ENCODE measurements at regions not wholly inside any gene's neighbourhood (a gene's known extent, or its start where the extent isn't known, plus 50 kb on each side); places are given as distances from the start of the nearest gene placed in this dataset.

DNA sequence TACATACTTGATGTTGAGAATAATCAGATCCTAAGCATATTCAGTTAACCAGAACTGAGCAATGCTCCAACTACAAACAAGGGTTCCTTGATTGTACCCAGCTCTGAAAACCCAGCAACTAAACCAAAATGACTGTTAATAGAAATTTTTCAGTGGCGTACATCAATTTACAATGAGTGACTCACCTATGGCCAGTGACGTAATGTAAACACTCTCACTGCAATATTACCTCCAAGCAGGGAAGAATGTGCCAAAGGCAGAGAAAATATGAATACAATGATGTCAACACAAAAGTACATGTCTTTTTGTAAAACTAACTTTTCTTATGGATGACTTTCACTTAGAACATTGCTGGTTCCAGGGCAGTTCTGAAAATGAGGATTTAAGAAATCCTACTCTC, 611.3 kb downstream of the EDEM1 start:
- Histone ChIP-seq H3K9me3 (ENCODE audit: control insufficient read depth, insufficient read depth, low read length) (peaks cover 1% of the 10 kb centered on the region), H3K27ac (ENCODE audit: low read depth, low read length) (no peak overlapping the region), H3K36me3 (ENCODE audit: control insufficient read depth, insufficient read depth, low read length) (no peaks in the 10 kb centered on the region), H3K4me3 (ENCODE audit: low read depth, low read length) (no peak overlapping the region), H3K27me3 (ENCODE audit: control insufficient read depth, insufficient read depth, low read length) (no peaks in the 10 kb centered on the region), H3K9ac (ENCODE audit: low read depth, low read length) (no peak overlapping the region), H3K4me1 (ENCODE audit: control insufficient read depth, insufficient read depth, low read length) (no peaks in the 10 kb centered on the region)

DNA sequence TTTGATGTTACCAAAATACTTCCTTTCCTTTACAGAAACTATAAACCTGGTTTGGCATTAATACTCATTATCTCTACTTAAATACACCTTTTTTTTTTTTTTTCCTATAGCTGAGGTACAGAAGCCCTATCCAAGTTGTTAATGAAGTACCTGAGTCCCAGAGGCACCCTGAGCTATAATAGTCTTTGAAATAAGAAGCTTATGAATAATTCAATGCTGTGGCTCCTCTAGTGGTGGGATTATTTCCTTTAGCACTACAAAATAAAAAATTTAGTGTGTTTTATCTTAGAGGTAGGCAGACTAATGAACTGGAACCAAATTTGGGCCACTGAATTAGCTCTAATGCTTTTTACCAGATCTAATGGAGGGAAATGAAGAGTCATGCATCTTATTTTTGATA, 611.9 kb downstream of the EDEM1 start:
- H3K4me3 ChIP-seq (ENCODE audit: low read depth, low read length): no peak overlapping the region
- no peaks in the 10 kb centered on the region for H3K4me1 ChIP-seq (ENCODE audit: control insufficient read depth, insufficient read depth, low read length)
- H3K9ac ChIP-seq (ENCODE audit: low read depth, low read length): no peak overlapping the region
- no peaks in the 10 kb centered on the region for H3K9me3 ChIP-seq (ENCODE audit: control insufficient read depth, insufficient read depth, low read length)
- no peak overlapping the region for H3K27ac ChIP-seq (ENCODE audit: low read depth, low read length)
- no peaks in the 10 kb centered on the region for H3K36me3 ChIP-seq (ENCODE audit: control insufficient read depth, insufficient read depth, low read length)
- H3K27me3 ChIP-seq (ENCODE audit: control insufficient read depth, insufficient read depth, low read length): no peaks in the 10 kb centered on the region

DNA sequence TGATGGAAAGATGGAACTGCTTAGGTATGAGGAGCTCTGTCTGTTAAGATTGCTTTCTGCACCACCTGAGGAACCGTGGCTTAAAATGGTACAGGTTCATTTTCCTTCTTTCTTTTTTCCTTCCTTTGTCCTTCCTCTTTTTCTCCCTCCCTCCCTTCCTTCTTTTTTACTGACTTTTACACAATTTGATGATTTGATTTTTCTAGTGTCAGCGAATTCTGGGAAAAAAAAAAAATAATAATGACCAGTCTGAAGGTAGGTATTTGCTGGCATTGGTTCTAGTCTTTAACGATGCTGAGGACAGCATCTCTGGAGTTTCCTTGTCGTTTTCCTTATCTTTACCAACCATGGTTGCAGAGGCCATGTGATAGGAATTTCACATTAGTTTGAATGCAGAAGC, 613.5 kb downstream of the EDEM1 start:
- Histone ChIP-seq H3K4me1 (ENCODE audit: control insufficient read depth, insufficient read depth, low read length) (no peaks in the 10 kb centered on the region), H3K27ac (ENCODE audit: low read depth, low read length) (no peak overlapping the region), H3K4me3 (ENCODE audit: low read depth, low read length) (no peak overlapping the region), H3K9me3 (ENCODE audit: control insufficient read depth, insufficient read depth, low read length) (no peaks in the 10 kb centered on the region), H3K9ac (ENCODE audit: low read depth, low read length) (no peak overlapping the region), H3K27me3 (ENCODE audit: control insufficient read depth, insufficient read depth, low read length) (no peaks in the 10 kb centered on the region), H3K36me3 (ENCODE audit: control insufficient read depth, insufficient read depth, low read length) (no peaks in the 10 kb centered on the region)

DNA sequence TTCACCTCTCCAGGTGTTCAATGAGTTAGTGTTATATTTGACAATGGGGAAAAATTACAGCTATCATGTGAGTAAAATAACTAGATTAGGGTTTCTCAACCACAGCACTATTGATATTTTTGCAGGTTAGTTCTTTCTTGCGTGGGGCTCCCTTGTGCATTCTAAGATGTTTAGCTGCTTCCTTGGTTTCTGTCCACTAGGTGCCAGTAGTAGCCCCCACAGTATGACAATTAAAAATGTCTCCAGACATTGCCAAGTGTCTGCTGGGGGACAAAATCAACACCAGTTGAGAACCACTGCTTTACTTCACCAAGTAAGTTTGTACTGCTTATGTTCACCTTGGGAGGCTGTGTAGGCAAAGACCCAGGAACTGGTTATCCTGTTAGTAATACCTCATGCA, 618.7 kb downstream of the EDEM1 start:
- Histone ChIP-seq H3K27ac (ENCODE audit: low read depth, low read length) (no peak overlapping the region), H3K36me3 (ENCODE audit: control insufficient read depth, insufficient read depth, low read length) (no peaks in the 10 kb centered on the region), H3K4me3 (ENCODE audit: low read depth, low read length) (no peak overlapping the region), H3K4me1 (ENCODE audit: control insufficient read depth, insufficient read depth, low read length) (no peaks in the 10 kb centered on the region), H3K27me3 (ENCODE audit: control insufficient read depth, insufficient read depth, low read length) (no peaks in the 10 kb centered on the region), H3K9me3 (ENCODE audit: control insufficient read depth, insufficient read depth, low read length) (no peaks in the 10 kb centered on the region), H3K9ac (ENCODE audit: low read depth, low read length) (no peak overlapping the region)

DNA sequence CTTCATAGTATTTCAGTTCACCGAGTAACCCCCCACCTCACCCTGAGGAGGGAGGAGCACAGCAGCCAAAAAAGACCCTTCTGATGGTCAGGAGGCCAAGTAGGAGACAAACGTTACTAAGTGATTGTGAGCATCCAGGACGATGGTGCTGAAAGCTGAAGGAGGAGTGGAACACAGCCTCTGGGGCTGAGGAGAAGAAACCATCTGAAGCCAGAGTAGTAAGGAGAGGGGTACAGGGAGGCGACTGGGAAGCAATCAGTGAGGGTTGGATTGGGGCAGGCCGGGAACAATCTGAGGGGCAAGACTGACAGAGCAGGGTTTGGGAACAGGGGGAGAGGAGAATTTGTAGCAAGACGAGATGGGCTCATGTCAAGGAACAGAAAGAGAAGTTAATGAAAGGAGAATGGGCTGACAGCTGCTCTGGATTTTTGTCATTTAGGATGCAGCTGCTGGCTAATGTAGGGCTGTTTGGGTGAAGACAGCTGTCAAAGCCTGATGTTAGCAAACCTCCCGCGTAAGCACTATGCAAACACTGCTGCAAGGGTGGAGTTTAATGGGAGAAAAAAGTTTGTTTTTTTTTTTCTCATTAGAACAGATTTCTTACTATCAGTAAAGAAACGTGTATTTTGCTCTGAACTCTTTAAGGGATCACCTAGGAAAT, 622.2 kb downstream of the EDEM1 start:
- Histone ChIP-seq H3K4me3 (ENCODE audit: low read depth, low read length) (no peak overlapping the region), H3K27me3 (ENCODE audit: control insufficient read depth, insufficient read depth, low read length) (no peaks in the 10 kb centered on the region), H3K36me3 (ENCODE audit: control insufficient read depth, insufficient read depth, low read length) (no peaks in the 10 kb centered on the region), H3K4me1 (ENCODE audit: control insufficient read depth, insufficient read depth, low read length) (peaks cover 8% of the 10 kb centered on the region), H3K27ac (ENCODE audit: low read depth, low read length) (no peak overlapping the region), H3K9ac (ENCODE audit: low read depth, low read length) (no peak overlapping the region), H3K9me3 (ENCODE audit: control insufficient read depth, insufficient read depth, low read length) (no peaks in the 10 kb centered on the region)

DNA sequence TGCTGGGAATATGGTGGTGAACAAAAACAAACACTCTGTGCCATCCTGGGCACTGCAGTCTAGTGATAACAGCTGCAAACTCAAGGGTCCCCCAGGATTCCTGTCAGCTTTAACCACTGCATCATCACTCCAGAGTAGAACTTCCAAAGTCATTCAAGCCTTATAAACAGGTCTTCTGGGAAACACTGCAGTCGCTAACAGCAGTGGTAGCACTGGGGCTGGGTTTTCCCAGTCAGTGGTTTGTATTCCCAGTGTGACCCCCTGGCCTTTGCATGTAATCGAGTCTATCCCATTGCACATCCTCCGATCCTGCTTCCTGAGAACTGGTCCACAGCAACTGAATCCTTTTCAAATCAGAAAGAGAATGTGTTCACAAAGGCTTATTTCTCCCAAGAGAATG, 623.5 kb downstream of the EDEM1 start:
- Histone ChIP-seq H3K36me3 (ENCODE audit: control insufficient read depth, insufficient read depth, low read length) (no peaks in the 10 kb centered on the region), H3K27me3 (ENCODE audit: control insufficient read depth, insufficient read depth, low read length) (no peaks in the 10 kb centered on the region)

DNA sequence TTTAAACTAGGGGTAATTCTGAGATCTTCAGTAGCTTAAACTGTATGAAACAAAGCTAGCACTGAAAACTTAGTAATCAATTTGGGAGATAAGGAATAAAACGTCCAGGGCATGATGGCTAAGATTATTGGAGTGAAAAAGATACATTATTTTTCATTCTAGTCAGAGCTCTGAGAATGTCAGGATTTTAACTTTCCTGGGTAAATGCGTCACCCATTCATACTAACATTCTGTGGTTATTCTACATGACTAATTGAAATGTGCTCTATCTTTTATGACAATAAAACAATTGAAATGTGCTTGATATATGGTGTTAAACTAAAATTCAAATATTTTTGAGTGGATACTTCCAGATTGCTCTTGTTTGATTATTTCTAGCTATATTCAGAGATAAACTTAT, 626.0 kb downstream of the EDEM1 start:
- Histone ChIP-seq H3K9ac (ENCODE audit: low read depth, low read length) (no peak overlapping the region), H3K27ac (ENCODE audit: low read depth, low read length) (no peak overlapping the region), H3K36me3 (ENCODE audit: control insufficient read depth, insufficient read depth, low read length) (no peaks in the 10 kb centered on the region), H3K27me3 (ENCODE audit: control insufficient read depth, insufficient read depth, low read length) (no peaks in the 10 kb centered on the region), H3K4me3 (ENCODE audit: low read depth, low read length) (no peak overlapping the region), H3K4me1 (ENCODE audit: control insufficient read depth, insufficient read depth, low read length) (peaks cover 8% of the 10 kb centered on the region), H3K9me3 (ENCODE audit: control insufficient read depth, insufficient read depth, low read length) (no peaks in the 10 kb centered on the region)

More for the DNA sequence above, 623.5 kb downstream of the EDEM1 start:
- H3K27ac ChIP-seq (ENCODE audit: low read depth, low read length): no peak overlapping the region
- no peaks in the 10 kb centered on the region for H3K9me3 ChIP-seq (ENCODE audit: control insufficient read depth, insufficient read depth, low read length)
- H3K9ac ChIP-seq (ENCODE audit: low read depth, low read length): no peak overlapping the region
- H3K4me3 ChIP-seq (ENCODE audit: low read depth, low read length): no peak overlapping the region
- peaks cover 8% of the 10 kb centered on the region for H3K4me1 ChIP-seq (ENCODE audit: control insufficient read depth, insufficient read depth, low read length)

DNA sequence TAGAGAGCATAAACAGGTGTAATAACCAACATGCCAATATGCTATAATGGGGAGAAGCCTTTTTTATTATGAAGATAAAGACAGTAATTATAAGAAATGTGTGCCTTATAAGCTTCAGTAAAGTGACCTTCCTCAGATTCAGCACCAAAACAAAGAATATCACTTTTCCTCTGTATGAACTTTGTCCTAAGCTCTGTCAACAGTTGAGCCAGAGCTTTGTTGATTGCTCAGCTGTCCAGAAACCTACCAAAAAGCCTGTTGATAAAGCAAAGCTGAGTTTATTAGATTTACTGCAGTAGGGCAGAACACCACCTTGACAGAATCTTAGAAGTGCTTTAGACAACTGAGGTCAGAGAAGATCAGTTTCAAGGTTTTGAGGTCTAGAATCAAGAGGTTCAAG, 635.3 kb downstream of the EDEM1 start:
- Histone ChIP-seq H3K27ac (ENCODE audit: low read depth, low read length) (no peak overlapping the region), H3K36me3 (ENCODE audit: control insufficient read depth, insufficient read depth, low read length) (no peaks in the 10 kb centered on the region), H3K9ac (ENCODE audit: low read depth, low read length) (no peak overlapping the region), H3K4me3 (ENCODE audit: low read depth, low read length) (no peak overlapping the region), H3K9me3 (ENCODE audit: control insufficient read depth, insufficient read depth, low read length) (no peaks in the 10 kb centered on the region), H3K4me1 (ENCODE audit: control insufficient read depth, insufficient read depth, low read length) (no peaks in the 10 kb centered on the region), H3K27me3 (ENCODE audit: control insufficient read depth, insufficient read depth, low read length) (no peaks in the 10 kb centered on the region)

DNA sequence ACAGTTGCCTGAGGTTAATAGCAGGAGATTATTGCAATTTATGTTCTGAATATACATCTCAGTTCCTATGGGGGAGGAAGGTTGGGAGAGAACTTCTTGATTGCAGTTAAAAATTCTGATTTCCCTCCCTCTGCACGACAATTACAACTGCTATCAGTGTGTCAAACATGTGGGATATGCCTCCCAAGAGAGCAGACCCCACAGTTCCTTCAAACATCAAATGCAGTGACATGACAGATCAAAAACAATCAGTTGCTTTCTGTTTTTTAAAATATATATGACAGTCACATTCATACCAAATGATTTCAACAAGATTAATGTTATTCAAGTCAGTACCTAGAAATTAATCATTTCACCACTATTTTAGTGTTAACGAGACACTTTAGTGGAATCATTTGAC, 639.0 kb downstream of the EDEM1 start:
- no peaks in the 10 kb centered on the region for H3K27me3 ChIP-seq (ENCODE audit: control insufficient read depth, insufficient read depth, low read length)
- H3K4me1 ChIP-seq (ENCODE audit: control insufficient read depth, insufficient read depth, low read length): no peaks in the 10 kb centered on the region
- H3K4me3 ChIP-seq (ENCODE audit: low read depth, low read length): no peak overlapping the region
- H3K9me3 ChIP-seq (ENCODE audit: control insufficient read depth, insufficient read depth, low read length): peaks cover 4% of the 10 kb centered on the region; the same call in 1 of the 2 replicates
- no peak overlapping the region for H3K9ac ChIP-seq (ENCODE audit: low read depth, low read length)
- no peak overlapping the region for H3K27ac ChIP-seq (ENCODE audit: low read depth, low read length)
- H3K36me3 ChIP-seq (ENCODE audit: control insufficient read depth, insufficient read depth, low read length): no peaks in the 10 kb centered on the region

DNA sequence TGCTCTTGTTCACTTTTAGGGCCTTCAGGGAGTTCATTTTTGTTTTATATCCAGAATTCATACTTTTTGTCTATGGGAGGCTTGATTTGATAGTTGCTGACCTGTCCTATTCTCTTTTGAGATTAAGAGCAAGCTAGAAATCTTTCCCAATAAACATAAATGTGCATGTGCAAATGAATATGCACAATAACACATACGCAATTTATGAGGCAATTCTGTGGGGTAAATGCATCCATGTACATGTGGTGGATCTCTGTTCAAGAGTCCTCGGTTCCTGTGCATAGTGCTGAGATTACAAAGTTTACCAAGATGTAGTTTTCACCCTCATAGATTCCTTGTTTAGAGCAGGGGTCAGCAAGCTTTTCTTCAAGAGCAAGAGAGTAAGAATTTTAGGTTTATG, 640.7 kb downstream of the EDEM1 start:
- Histone ChIP-seq H3K4me3 (ENCODE audit: low read depth, low read length) (no peak overlapping the region), H3K4me1 (ENCODE audit: control insufficient read depth, insufficient read depth, low read length) (0 out of 2 replicates have a peak, but pooled peaks cover 2% of the 10 kb centered on the region), H3K9ac (ENCODE audit: low read depth, low read length) (no peak overlapping the region), H3K9me3 (ENCODE audit: control insufficient read depth, insufficient read depth, low read length) (peaks cover 4% of the 10 kb centered on the region; the same call in 1 of the 2 replicates), H3K27ac (ENCODE audit: low read depth, low read length) (no peak overlapping the region), H3K27me3 (ENCODE audit: control insufficient read depth, insufficient read depth, low read length) (no peaks in the 10 kb centered on the region), H3K36me3 (ENCODE audit: control insufficient read depth, insufficient read depth, low read length) (no peaks in the 10 kb centered on the region)

DNA sequence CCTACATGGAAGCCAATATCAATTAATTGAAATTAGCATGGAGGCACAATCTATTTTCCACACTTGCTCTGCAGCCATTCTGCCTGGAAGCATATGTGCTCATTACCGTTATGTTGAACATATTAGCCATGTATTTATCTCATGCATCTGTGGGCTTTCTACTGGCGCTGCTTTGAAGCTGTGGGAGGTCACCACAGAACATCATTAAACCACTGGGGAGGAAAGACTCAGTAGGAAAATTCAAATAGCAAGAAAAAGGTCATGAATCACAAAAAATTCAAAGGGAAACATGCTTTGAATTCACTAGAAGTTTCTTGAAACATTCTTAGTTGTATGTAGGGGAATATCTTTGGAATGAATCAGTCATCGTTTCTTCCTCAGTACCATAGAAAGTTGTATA, 652.5 kb downstream of the EDEM1 start:
- Histone ChIP-seq H3K9ac (ENCODE audit: low read depth, low read length) (no peak overlapping the region), H3K4me1 (ENCODE audit: control insufficient read depth, insufficient read depth, low read length) (no peaks in the 10 kb centered on the region), H3K27me3 (ENCODE audit: control insufficient read depth, insufficient read depth, low read length) (no peaks in the 10 kb centered on the region), H3K9me3 (ENCODE audit: control insufficient read depth, insufficient read depth, low read length) (no peaks in the 10 kb centered on the region), H3K36me3 (ENCODE audit: control insufficient read depth, insufficient read depth, low read length) (no peaks in the 10 kb centered on the region), H3K4me3 (ENCODE audit: low read depth, low read length) (no peak overlapping the region), H3K27ac (ENCODE audit: low read depth, low read length) (no peak overlapping the region)

Measured in HUES48 (cell line).